ENCODE measurements at regions not wholly inside any gene's neighbourhood (a gene's known extent, or its start where the extent isn't known, plus 50 kb on each side); places are given as distances from the start of the nearest gene placed in this dataset.

- H3K9me3 Mint-ChIP-seq, result peaks cover 9% of the 10 kb centered on the region
- Histone ChIP-seq H3K9me3 (ENCODE audit: control insufficient read depth, low read length) (peaks cover 8% of the 10 kb centered on the region), H3K27ac (ENCODE audit: low read depth, low read length) (no peak overlapping the region), H3K4me3 (ENCODE audit: low read length) (no peak overlapping the region), H3K36me3 (ENCODE audit: control insufficient read depth, insufficient read depth, low read length) (no peaks in the 10 kb centered on the region), H3K9ac (ENCODE audit: extremely low read depth, low read length, poor library complexity, severe bottlenecking) (no peak overlapping the region), H3K4me1 (ENCODE audit: control insufficient read depth, insufficient read depth, low read length) (no peaks in the 10 kb centered on the region), H3K27me3 (ENCODE audit: control insufficient read depth, insufficient read depth, low read length, poor library complexity, severe bottlenecking) (no peaks in the 10 kb centered on the region)
- no peaks in the 10 kb centered on the region for H3K27me3 Mint-ChIP-seq (ENCODE audit: insufficient read depth)
- peaks cover 2% of the 10 kb centered on the region for H3K4me1 Mint-ChIP-seq
- DNase-seq, result no peak
- no peaks in the 10 kb centered on the region for H3K36me3 Mint-ChIP-seq (ENCODE audit: low read depth)
- no peak overlapping the region for H3K27ac Mint-ChIP-seq
- no peak overlapping the region for H3K4me3 Mint-ChIP-seq
- 93 to 100% methylated on average over 3 of the region's 3 CpGs for WGBS, 2 experiments (ENCODE audit: insufficient coverage in 1 of 2, insufficient read length in 1 of 2)
- no peak for TF ChIP-seq CTCF (conservative IDR thresholded peaks at IDR 0.05)
Observed at GRCh38 chr6:141788096-141788495, 344.6 kb upstream of the GJE1 start.

GRCh38 chr6:141783585-141783984 is 349.1 kb upstream of the GJE1 start:
- TF ChIP-seq CTCF (conservative IDR thresholded peaks at IDR 0.05), result no peak
- DNase-seq, result no peak
- Histone ChIP-seq H3K4me3 (ENCODE audit: low read length) (no peak overlapping the region), H3K4me1 (ENCODE audit: control insufficient read depth, insufficient read depth, low read length) (no peaks in the 10 kb centered on the region), H3K27ac (ENCODE audit: low read depth, low read length) (no peak overlapping the region), H3K36me3 (ENCODE audit: control insufficient read depth, insufficient read depth, low read length) (no peaks in the 10 kb centered on the region), H3K27me3 (ENCODE audit: control insufficient read depth, insufficient read depth, low read length, poor library complexity, severe bottlenecking) (no peaks in the 10 kb centered on the region), H3K9me3 (ENCODE audit: control insufficient read depth, low read length) (no peaks in the 10 kb centered on the region), H3K9ac (ENCODE audit: extremely low read depth, low read length, poor library complexity, severe bottlenecking) (no peak overlapping the region)
- Mint-ChIP-seq H3K27me3 (ENCODE audit: insufficient read depth) (no peaks in the 10 kb centered on the region), H3K27ac (no peak overlapping the region), H3K4me1 (no peaks in the 10 kb centered on the region), H3K9me3 (no peaks in the 10 kb centered on the region), H3K4me3 (no peak overlapping the region), H3K36me3 (ENCODE audit: low read depth) (no peaks in the 10 kb centered on the region)
- 87 to 100% methylated on average over 1 to 2 of the region's 2 CpGs for WGBS, 2 experiments (ENCODE audit: insufficient coverage in 1 of 2, insufficient read length in 1 of 2)

GRCh38 chr6:141780296-141780695 is 352.4 kb upstream of the GJE1 start:
- H3K4me1 Mint-ChIP-seq, result no peaks in the 10 kb centered on the region
- WGBS, 2 experiments (ENCODE audit: insufficient coverage in 1 of 2, insufficient read length in 1 of 2), result 83% methylated on average over 2 of the region's 4 CpGs; no CpG with 5 or more reads in 1 of the 2 experiments
- Histone ChIP-seq H3K4me3 (ENCODE audit: low read length) (no peak overlapping the region), H3K27me3 (ENCODE audit: control insufficient read depth, insufficient read depth, low read length, poor library complexity, severe bottlenecking) (no peaks in the 10 kb centered on the region), H3K36me3 (ENCODE audit: control insufficient read depth, insufficient read depth, low read length) (no peaks in the 10 kb centered on the region), H3K9ac (ENCODE audit: extremely low read depth, low read length, poor library complexity, severe bottlenecking) (no peak overlapping the region), H3K9me3 (ENCODE audit: control insufficient read depth, low read length) (no peaks in the 10 kb centered on the region), H3K4me1 (ENCODE audit: control insufficient read depth, insufficient read depth, low read length) (no peaks in the 10 kb centered on the region), H3K27ac (ENCODE audit: low read depth, low read length) (no peak overlapping the region)
- no peak overlapping the region for H3K27ac Mint-ChIP-seq
- H3K4me3 Mint-ChIP-seq, result no peak overlapping the region
- H3K27me3 Mint-ChIP-seq (ENCODE audit: insufficient read depth), result no peaks in the 10 kb centered on the region
- no peaks in the 10 kb centered on the region for H3K36me3 Mint-ChIP-seq (ENCODE audit: low read depth)
- no peak for TF ChIP-seq CTCF (conservative IDR thresholded peaks at IDR 0.05)
- DNase-seq, result no peak
- H3K9me3 Mint-ChIP-seq, result no peaks in the 10 kb centered on the region

All from endodermal cell (in vitro differentiated cells).